Fibroblast of the aortic adventitia (primary cell): ENCODE measurements at regions not wholly inside any gene's neighbourhood (a gene's known extent, or its start where the extent isn't known, plus 50 kb on each side); places are given as distances from the start of the nearest gene placed in this dataset.

Source experiments
- DNase-seq: peaks from one replicate; pipeline ENCODE4 v3.0.0-alpha.2; 2010; ENCODE audit warnings: low read depth
- H3K4me3 ChIP-seq: 2 replicates; pipeline ENCODE4 v1.5.1; 2011; ENCODE audit warnings: low read depth, mild to moderate bottlenecking, control low read depth, low read length, moderate library complexity
- TF ChIP-seq, protein P1 (sequence below): IDR thresholded peaks from 2 replicates; pipeline ENCODE4 v1.5.1; 2011; ENCODE audit warnings: mild to moderate bottlenecking, low read length, control low read depth, inconsistent platforms; ENCODE audit not compliant: insufficient read depth

DNA sequence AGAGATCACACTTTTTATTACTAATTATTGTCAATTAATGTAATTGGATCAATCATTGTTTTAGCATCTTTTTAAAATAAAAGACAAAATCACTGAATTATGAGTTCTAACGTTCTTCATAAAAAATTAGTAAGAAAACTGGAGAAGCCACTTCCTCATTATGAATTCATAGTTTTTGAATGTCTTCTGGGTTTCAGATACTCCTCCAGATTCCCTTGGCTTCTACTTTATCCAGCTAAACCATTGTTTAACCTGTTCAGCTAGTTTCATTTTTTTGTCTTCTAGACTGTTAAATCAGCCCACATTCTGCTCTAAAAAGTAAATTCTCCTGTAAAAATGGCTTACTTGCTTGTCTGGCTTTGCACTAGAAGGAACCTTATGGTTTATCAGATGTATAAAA, 753.4 kb upstream of the ACVR2A start:
- no peak for DNase-seq
- no peak overlapping the region for H3K4me3 ChIP-seq
- TF ChIP-seq, protein P1, sequence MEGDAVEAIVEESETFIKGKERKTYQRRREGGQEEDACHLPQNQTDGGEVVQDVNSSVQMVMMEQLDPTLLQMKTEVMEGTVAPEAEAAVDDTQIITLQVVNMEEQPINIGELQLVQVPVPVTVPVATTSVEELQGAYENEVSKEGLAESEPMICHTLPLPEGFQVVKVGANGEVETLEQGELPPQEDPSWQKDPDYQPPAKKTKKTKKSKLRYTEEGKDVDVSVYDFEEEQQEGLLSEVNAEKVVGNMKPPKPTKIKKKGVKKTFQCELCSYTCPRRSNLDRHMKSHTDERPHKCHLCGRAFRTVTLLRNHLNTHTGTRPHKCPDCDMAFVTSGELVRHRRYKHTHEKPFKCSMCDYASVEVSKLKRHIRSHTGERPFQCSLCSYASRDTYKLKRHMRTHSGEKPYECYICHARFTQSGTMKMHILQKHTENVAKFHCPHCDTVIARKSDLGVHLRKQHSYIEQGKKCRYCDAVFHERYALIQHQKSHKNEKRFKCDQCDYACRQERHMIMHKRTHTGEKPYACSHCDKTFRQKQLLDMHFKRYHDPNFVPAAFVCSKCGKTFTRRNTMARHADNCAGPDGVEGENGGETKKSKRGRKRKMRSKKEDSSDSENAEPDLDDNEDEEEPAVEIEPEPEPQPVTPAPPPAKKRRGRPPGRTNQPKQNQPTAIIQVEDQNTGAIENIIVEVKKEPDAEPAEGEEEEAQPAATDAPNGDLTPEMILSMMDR: no peak

DNA sequence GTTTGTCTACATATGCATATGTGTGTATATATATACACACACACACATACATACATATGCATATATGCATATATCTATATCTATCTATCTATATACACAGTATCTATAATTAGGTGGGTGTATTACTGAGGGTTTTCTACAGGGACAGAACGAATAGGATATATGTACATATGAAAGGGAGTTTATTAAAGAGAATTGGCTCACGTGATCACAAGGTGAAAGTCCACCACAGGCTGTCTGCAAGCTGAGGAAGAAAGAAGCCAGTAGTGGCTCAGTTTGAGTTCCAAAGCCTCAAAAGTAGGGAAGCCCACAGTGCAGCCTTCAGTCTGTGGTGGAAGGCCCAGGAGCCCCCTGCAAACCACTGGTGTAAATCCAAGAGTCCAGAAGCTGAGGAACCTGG, 756.0 kb upstream of the ACVR2A start:
- TF ChIP-seq, protein P1: no peak
- DNase-seq: no peak
- H3K4me3 ChIP-seq: no peak overlapping the region

DNA sequence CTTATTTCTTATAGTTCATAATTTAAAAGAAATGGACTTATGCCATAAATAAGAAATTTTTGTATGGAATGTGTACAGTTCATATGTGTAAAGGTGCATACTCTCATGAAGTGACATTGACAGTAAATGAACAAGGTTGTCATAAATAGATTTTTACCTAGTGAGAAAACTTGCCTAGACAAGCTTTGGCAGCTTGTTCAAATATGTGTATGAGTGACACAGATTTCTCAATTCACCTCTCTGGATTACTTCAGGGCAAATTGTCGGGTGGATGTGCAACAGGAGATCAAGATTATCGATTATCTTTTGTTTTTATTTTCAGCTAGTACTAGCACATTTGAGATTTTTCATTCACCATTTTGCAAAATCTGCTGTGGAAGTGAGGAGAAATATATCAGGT, 758.1 kb upstream of the ACVR2A start:
- no peak for DNase-seq
- TF ChIP-seq, protein P1: no peak
- H3K4me3 ChIP-seq: no peak overlapping the region

DNA sequence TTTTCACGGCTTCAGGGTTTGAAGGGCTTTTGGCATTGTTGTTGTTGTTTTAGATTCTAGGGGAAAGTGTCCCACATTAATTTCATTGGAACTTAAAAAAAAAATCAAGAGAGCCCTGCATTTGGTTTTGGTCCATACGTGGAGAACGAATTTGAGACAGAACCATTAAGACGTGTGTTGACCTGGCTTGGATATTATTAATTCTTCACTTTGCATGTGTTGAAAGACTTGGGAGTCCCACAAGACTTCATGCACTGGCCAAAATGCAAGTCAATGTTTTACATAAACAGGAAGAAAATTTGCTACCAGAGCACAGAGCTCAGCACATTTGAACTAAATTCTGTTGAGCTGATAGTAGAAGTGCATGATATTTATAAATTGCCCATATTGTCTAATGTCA, 761.2 kb upstream of the ACVR2A start:
- DNase-seq: no peak
- no peak overlapping the region for H3K4me3 ChIP-seq
- TF ChIP-seq, protein P1: no peak

DNA sequence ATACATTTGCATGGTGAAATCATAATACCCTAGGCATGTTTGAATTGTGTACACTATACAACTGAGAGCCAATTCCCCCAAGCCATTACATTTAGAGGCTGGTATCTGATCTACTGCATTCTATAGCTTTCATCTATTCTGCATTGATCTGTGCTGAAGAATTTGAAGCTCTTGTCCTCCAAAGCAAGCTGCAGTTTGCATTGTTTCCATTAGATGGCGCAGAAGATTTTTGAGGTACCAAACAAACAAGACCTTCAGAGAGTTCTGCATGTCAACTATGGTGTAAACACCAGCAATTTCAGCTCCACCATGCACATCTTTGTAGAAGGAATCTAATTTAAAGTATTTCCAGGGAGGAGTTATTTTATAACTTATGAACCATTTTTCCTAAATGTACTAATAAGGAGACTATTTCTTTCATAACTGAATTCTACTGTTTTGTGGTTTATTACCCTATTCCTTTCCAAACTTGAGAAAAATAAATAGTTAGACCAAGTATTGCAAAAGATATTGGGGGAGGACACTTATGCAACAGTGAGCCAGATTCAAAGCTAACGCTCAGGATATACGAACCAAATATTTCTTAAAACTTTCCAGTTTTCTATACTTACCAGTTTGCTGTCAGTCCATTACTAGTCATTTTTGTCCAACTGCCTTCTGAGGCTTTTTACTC, 761.8 kb upstream of the ACVR2A start:
- peak; percentile 87 for DNase-seq
- H3K4me3 ChIP-seq: no peak overlapping the region
- TF ChIP-seq, protein P1: peak; percentile 94

DNA sequence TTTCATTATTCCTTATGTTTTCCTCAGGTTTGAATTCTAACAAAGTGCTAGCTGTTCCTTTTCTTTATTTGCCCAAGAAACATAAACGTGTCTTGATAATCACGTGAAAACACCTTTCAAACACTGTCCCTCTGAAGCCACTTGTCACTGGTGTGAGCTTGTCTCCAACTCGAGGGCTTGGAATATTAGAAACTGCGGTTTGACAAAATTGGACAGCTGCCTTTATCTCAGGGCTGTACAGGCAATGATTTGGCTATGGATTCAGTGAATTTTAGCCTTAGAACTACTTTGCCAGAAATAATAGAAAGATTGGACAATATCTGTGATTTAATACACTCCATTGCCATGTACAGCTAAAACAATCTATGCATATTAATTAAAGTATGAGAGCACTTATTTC, 763.0 kb upstream of the ACVR2A start:
- TF ChIP-seq, protein P1: no peak
- H3K4me3 ChIP-seq: no peak overlapping the region
- DNase-seq: peak; percentile 32

DNA sequence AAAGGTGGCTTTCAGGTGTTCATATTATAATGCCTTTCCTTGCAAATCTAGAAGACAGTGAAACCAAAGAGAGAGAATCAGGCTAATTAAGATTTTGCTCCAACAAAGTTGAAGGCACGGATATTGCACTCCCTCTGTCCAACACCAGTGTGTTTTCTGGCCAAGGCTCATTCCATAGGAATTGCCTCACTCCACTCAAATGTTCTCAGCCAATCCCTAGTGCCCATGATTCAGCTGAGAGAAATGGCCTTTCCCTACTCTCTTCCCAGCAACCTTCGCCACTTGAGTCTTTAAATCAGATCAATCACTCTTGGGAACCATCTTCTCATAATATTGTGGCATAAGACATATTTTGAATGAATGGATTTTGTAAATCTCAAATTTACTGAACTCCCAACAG, 768.2 kb upstream of the ACVR2A start:
- DNase-seq: peak; percentile 75
- no peak overlapping the region for H3K4me3 ChIP-seq
- TF ChIP-seq, protein P1: peak; percentile 23
